PC-9 (cell line): ENCODE measurements at regions not wholly inside any gene's neighbourhood (a gene's known extent, or its start where the extent isn't known, plus 50 kb on each side); places are given as distances from the start of the nearest gene placed in this dataset.

ENCODE experiments used
- CTCF ChIP-seq: fragments of 200-600 bp; sonication (generic); conservative IDR thresholded peaks from 2 replicates; pipeline ENCODE4 v1.6.1; 2017; ENCODE audit warnings: mixed run types, antibody characterized with exemption, mild to moderate bottlenecking, moderate library complexity
- EZH2 ChIP-seq: fragments of 200-600 bp; sonication (generic); IDR thresholded peaks from 2 replicates; pipeline ENCODE4 v1.8.0; 2017; ENCODE audit warnings: antibody characterized with exemption, low read depth

DNA sequence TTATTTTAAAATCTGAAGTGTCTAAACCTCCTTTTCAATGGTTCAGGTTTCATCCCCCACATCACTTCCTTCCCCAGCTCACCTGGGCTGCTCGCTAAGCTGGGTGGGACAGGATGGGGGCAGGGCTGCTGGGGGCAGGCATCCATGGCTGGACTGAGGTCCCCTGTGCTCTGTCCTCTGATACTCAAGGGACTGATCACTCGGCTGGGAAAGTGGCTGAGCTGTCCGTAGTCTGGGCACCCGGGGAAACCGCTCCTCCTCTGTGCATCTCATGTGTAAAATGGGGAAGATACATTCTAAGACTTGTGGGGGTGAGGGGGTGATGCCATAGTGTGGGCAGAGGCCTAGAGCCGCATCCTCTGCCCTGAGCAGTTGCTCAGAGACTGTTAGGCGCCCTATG lies 411.2 kb downstream of the MATN1 start:
- TF ChIP-seq CTCF (no peak), EZH2 (no peak)
